ENCODE measurements at regions not wholly inside any gene's neighbourhood (a gene's known extent, or its start where the extent isn't known, plus 50 kb on each side); places are given as distances from the start of the nearest gene placed in this dataset.
A peak's percentile ranks its signal among the peaks of the same experiment; 100 is the strongest.

DNA sequence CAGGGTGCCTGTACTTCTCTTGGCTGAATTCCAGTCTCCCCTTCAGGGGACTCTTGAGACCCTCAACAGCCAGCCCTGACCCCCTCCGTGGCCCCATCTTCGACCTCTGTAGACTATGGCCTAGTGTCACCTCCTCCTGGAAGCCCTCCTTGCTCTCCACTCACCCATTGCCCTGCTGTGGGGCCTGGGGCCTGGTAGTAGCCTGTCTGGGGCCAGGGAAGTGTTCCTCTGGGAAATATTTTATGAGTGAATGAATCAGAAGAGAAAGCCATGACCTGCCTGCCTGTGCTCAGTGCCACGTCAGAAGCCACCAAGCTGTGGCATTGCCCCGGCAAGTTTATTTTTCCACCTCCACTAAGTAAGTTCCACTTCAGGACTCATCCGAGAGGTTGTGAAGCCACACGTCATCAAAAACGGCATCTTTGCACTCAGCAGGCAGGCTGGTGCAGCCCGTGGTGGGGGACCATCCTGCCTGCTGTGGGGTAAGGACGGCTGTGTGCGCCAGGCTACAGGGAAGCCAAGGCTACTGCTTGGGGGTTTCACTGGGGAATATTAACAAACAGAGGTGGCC, 59.6 kb upstream of the PPARA start:
- H3K4me3 ChIP-seq (ENCODE audit: low read depth, low read length): no peak overlapping the region
- no peaks in the 10 kb centered on the region for H3K27me3 ChIP-seq
- no peaks in the 10 kb centered on the region for H3K9me3 ChIP-seq
- TF ChIP-seq, protein P1, sequence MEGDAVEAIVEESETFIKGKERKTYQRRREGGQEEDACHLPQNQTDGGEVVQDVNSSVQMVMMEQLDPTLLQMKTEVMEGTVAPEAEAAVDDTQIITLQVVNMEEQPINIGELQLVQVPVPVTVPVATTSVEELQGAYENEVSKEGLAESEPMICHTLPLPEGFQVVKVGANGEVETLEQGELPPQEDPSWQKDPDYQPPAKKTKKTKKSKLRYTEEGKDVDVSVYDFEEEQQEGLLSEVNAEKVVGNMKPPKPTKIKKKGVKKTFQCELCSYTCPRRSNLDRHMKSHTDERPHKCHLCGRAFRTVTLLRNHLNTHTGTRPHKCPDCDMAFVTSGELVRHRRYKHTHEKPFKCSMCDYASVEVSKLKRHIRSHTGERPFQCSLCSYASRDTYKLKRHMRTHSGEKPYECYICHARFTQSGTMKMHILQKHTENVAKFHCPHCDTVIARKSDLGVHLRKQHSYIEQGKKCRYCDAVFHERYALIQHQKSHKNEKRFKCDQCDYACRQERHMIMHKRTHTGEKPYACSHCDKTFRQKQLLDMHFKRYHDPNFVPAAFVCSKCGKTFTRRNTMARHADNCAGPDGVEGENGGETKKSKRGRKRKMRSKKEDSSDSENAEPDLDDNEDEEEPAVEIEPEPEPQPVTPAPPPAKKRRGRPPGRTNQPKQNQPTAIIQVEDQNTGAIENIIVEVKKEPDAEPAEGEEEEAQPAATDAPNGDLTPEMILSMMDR (IDR thresholded peaks at IDR 0.05; ENCODE audit: low read depth, low read length): no peak
- H3K36me3 ChIP-seq: peaks cover 88% of the 10 kb centered on the region
- H3K4me1 ChIP-seq: peaks cover 76% of the 10 kb centered on the region
- peak; percentile 12 for DNase-seq

DNA sequence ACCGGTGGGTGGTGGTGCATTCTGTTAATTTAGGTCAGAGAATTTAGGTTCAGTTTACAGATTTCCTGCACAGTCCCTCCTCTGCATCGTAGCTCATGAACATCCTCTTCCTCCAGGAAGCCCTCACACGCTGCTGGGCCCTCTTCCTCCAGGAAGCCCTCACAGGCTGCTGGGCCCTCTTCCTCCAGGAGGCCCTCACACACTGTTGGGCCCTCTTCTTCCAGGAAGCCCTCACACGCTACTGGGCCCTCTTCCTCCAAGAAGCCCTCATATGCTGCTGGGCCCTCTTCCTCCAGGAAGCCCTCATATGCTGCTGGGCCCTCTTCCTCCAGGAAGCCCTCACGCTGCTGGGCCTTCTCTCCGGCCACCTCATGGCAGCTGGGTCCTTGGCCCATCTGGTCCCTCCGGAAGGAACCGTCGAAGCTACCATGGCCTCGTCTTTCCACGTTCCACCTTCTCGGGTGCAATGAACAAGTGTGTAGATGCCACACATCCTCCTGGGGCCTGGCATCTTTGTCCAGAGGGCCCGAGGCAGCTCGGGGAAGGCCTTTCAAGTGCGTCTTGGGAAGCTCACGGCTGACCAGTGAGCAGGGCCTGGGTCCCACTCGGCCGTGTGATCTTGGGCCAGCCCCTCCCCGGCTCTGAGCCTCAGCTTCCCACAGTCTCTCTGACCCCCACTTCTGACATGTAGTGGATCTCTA, 58.9 kb upstream of the PPARA start:
- TF ChIP-seq, protein P1 (IDR thresholded peaks at IDR 0.05; ENCODE audit: low read depth, low read length): no peak
- no peaks in the 10 kb centered on the region for H3K9me3 ChIP-seq
- H3K4me3 ChIP-seq (ENCODE audit: low read depth, low read length): no peak overlapping the region
- H3K36me3 ChIP-seq: peaks cover 86% of the 10 kb centered on the region
- H3K4me1 ChIP-seq: peaks cover 72% of the 10 kb centered on the region
- DNase-seq: no peak
- no peaks in the 10 kb centered on the region for H3K27me3 ChIP-seq

DNA sequence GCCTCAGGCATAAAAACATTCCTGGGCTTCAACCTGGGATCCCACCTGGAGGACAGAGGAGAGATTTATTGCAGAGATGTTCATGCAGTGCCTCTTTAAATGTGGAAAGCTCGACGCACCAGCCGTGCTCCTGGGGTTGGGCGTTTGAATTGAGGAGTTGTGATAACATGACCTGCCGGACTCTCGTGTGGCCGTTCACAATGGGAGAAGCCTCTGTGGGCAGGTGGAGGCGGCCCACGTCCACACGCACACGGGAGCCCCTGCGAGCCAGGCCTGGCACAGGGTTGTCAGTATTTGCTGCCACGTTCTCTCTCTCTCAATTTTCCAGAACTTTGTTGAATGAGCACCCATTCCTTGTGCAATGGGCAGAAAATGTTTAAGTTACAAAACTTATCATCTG, 58.3 kb upstream of the PPARA start:
- H3K36me3 ChIP-seq: peaks cover 86% of the 10 kb centered on the region
- peaks cover 73% of the 10 kb centered on the region for H3K4me1 ChIP-seq
- TF ChIP-seq, protein P1 (IDR thresholded peaks at IDR 0.05; ENCODE audit: low read depth, low read length): no peak
- no peak for DNase-seq
- H3K4me3 ChIP-seq (ENCODE audit: low read depth, low read length): no peak overlapping the region
- no peaks in the 10 kb centered on the region for H3K27me3 ChIP-seq
- H3K9me3 ChIP-seq: no peaks in the 10 kb centered on the region

DNA sequence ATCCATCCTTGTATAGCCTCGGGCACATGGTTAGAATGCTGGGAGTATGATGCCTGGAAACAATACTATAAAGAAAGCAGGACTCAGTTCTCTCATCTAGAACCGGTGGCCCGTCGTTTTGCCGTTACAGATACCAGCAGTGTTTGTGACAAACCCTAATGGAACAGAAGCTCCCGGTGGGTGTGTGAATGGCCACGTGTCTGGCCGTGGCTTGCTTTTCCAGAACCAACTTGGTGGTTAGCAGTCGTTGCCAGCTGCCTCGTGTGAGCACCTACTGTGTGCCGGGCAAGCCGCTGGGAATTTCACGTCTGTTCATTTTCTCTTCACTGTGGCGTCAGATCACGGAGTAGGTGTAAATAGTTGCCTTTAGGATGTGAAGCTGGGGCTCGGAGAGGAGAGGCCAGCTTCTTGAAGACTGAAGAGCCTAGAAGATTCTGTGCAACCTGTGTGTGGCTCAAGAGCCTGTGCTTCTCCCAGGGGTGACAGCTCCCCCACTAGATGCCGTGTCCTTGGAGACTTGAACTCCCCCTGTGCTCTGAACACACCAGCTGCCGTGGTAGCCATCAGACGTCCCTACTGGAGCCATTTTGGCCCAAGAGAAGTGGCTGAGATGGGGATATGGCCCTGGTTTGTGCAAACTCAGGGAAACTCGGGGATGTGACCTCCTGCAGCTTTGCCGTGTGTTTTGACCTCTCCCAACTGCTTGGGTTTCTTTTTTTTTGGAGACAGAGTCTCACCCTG, 57.5 kb upstream of the PPARA start:
- H3K4me1 ChIP-seq: peaks cover 73% of the 10 kb centered on the region
- H3K4me3 ChIP-seq (ENCODE audit: low read depth, low read length): no peak overlapping the region
- H3K9me3 ChIP-seq: no peaks in the 10 kb centered on the region
- no peak for DNase-seq
- H3K27me3 ChIP-seq: no peaks in the 10 kb centered on the region
- TF ChIP-seq, protein P1 (IDR thresholded peaks at IDR 0.05; ENCODE audit: low read depth, low read length): no peak
- peaks cover 87% of the 10 kb centered on the region for H3K36me3 ChIP-seq

DNA sequence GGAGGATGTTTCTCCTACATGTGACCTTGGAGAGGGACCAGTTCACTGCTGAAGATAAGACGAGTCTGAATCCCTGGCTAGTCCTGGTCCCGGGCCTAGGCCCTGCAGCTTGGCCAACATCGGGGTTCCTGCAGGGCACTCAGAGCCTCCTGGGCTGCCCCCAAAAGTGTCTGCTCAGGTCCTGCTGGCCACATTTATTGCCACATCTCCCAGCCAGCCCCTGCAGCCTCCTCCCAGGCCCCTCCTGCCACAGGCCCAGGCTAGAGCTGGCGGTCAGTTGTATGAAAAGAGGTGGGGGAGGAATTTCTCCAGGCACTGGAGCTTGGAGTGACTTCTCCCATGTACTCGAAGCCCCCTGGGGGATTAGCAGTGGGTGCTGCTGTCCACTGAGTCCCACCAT, 56.5 kb upstream of the PPARA start:
- TF ChIP-seq, protein P1 (IDR thresholded peaks at IDR 0.05; ENCODE audit: low read depth, low read length): no peak
- Histone ChIP-seq H3K4me1 (peaks cover 74% of the 10 kb centered on the region), H3K27me3 (no peaks in the 10 kb centered on the region), H3K36me3 (peaks cover 89% of the 10 kb centered on the region), H3K9me3 (no peaks in the 10 kb centered on the region), H3K4me3 (ENCODE audit: low read depth, low read length) (no peak overlapping the region)
- DNase-seq: no peak

- DNase-seq: no peak
- H3K36me3 ChIP-seq: peaks cover 89% of the 10 kb centered on the region
- no peaks in the 10 kb centered on the region for H3K9me3 ChIP-seq
- no peak overlapping the region for H3K4me3 ChIP-seq (ENCODE audit: low read depth, low read length)
- H3K27me3 ChIP-seq: no peaks in the 10 kb centered on the region
- TF ChIP-seq, protein P1 (IDR thresholded peaks at IDR 0.05; ENCODE audit: low read depth, low read length): no peak
- peaks cover 74% of the 10 kb centered on the region for H3K4me1 ChIP-seq
These were observed 55.6 kb upstream of the PPARA start for GRCh38 chr22:46094676-46095075.

Data from BE2C (cell line).